22Rv1 (cell line): ENCODE measurements at regions not wholly inside any gene's neighbourhood (a gene's known extent, or its start where the extent isn't known, plus 50 kb on each side); places are given as distances from the start of the nearest gene placed in this dataset.

ENCODE experiments used
- H3K27ac ChIP-seq: fragments of 450-650 bp; 2 replicates; pipeline ENCODE4 v1.5.1; 2017
- ZFX ChIP-seq: fragments of 450-650 bp; IDR thresholded peaks from 2 replicates; pipeline ENCODE4 v1.6.1; 2017; ENCODE audit warnings: antibody characterized with exemption, borderline replicate concordance
- TF ChIP-seq, protein P1 (sequence below): fragments of 450-650 bp; IDR thresholded peaks from 2 replicates; pipeline ENCODE4 v1.5.1; 2017; ENCODE audit warnings: mild to moderate bottlenecking

DNA sequence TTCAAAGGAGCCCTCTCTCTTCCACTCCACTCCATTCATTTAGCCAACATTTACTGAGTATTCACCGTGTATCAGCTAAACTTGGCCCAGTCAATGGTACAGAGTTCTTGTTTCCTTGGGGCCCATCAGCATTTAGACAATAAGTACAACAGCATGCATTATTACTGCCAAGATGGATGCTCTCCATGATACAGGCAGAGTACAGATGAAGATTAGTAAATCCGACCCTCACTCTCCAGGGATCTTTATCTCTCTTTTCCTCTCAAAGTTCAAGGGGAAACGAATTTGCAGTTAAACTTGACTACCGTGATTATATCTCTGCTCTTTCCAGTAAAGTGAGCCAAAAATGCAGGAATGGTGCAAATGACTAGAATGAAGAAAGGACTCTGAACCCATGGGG lies 184.6 kb upstream of the DUSP10 start:
- no peak overlapping the region for H3K27ac ChIP-seq
- no peak for TF ChIP-seq ZFX
- TF ChIP-seq, protein P1, sequence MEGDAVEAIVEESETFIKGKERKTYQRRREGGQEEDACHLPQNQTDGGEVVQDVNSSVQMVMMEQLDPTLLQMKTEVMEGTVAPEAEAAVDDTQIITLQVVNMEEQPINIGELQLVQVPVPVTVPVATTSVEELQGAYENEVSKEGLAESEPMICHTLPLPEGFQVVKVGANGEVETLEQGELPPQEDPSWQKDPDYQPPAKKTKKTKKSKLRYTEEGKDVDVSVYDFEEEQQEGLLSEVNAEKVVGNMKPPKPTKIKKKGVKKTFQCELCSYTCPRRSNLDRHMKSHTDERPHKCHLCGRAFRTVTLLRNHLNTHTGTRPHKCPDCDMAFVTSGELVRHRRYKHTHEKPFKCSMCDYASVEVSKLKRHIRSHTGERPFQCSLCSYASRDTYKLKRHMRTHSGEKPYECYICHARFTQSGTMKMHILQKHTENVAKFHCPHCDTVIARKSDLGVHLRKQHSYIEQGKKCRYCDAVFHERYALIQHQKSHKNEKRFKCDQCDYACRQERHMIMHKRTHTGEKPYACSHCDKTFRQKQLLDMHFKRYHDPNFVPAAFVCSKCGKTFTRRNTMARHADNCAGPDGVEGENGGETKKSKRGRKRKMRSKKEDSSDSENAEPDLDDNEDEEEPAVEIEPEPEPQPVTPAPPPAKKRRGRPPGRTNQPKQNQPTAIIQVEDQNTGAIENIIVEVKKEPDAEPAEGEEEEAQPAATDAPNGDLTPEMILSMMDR: no peak

DNA sequence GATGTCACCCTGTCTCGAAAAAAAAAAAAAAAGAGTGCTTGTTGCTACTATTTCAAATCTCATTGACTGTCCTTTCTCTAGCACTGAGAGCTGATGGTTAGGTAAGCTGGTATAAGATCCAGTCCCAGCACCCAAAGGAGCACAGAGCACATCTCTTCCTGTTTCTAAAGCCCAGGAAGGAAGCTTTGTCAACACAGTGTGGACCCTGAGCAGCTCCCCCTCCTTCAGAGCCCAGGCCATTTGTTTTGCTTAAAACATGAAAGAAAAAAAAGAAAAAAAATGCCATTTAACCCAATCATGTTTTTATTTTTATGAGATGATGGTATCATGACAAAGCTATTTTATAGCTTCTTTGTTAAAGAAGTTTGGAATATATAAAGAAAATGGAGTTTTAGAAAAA lies 184.1 kb upstream of the DUSP10 start:
- TF ChIP-seq ZFX: no peak
- no peak overlapping the region for H3K27ac ChIP-seq

DNA sequence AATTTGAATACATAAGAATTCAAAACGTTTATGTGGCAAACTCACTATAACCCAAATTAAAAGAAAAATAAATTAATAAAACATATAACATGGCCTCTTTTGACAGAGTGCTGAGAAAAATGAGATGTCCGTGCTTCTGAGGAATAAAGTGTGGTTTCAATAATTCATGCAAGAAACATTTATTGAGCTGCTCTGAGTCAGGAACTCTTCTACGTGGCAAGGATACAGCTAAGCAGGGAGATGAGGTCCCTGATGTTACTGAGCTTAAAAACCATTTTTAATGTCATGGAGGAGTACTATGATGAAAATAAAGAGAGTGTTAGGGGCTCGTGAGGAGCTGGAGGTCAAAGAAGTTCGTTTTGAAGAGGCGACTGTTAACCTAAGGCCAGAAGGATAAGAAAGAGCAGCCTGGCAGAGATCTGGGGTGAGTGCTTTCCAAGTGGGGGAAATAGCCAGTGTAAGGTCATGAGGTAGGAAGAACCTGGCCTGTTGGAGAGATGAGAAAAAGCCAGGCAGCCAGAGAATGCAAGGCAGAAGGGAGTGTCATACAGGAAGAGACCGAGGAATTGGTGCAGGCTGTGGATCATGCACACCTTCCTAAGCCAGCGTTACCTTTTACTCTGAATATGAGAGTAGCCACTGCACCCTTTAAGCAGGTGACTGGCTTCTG lies 182.2 kb upstream of the DUSP10 start:
- no peak overlapping the region for H3K27ac ChIP-seq
- TF ChIP-seq ZFX: no peak
- TF ChIP-seq, protein P1: no peak

DNA sequence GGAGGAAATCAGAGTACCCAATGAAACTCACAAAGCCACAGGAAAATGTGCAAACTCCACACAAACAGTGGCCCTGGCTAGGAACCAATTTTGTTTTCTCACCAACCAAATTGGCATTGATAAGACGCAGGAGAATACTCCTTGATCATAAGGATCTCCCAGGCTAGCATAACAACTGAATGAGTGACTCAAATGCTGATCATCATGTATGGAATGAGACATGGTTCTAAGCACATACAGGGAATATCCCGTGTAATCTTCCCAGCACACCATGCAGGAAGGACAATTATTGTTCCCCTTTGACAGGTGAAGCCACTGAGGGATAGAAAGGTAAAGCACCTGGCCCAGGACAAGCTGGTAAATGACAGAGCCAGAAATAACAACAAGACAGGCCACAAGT lies 180.0 kb upstream of the DUSP10 start:
- TF ChIP-seq, protein P1: no peak
- no peak for TF ChIP-seq ZFX
- no peak overlapping the region for H3K27ac ChIP-seq

DNA sequence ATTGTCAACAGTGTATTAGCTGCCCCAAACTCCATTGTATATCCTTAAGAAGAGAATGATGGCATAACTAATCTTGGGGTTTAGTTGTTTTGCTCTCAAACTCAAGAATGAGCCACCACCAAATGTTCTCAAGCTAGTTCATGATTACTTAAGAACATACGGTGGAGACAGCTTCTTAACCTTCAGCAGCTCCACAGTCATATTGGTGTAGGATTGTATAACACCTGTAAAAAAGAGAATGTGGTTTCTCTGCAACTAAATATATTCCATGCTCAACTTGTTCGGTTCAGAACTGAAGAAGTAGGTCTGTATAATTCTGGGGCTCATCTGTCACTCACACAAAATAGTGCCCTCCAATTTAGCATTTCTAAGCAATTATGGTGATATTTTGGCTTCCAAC lies 177.9 kb upstream of the DUSP10 start:
- TF ChIP-seq ZFX: no peak
- TF ChIP-seq, protein P1: no peak
- no peak overlapping the region for H3K27ac ChIP-seq

DNA sequence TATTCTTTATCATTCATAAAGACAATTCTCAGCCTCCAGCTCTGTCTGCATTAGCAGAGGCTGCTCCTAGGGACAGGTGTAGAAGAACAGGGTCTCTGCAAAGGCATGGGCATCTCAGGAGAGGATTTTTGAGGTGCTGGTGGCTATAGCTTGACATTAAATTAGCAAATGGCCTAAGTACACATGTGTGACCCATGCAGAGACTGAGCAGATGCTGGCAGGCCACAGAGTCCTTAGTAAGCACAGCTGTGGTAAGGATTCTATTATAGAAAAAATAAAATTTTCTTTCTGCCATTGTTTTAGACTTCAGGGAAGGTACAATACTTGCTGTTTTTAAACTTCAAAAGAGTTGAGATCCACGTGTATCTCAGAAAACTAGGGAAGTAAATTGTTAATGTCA lies 177.5 kb upstream of the DUSP10 start:
- no peak overlapping the region for H3K27ac ChIP-seq
- no peak for TF ChIP-seq ZFX
- TF ChIP-seq, protein P1: no peak

DNA sequence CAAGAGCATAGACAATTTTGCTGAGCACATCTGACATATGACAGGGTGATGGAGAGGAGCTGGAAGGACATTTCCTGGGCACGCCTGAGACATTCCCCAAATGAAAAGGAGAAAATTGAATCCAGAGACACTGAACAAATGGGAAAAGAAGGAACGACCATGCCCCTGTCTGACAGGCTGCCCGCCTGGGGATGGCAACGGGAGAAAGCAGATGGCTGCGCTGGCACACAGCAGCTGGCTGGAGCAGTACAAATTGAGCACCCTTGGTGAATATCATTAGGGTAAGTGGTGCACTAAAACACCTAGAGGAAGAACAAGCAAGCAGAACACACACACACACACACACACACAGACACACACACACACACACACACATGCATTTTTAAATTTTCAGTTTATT lies 174.3 kb upstream of the DUSP10 start:
- TF ChIP-seq, protein P1: no peak
- no peak for TF ChIP-seq ZFX
- no peak overlapping the region for H3K27ac ChIP-seq

DNA sequence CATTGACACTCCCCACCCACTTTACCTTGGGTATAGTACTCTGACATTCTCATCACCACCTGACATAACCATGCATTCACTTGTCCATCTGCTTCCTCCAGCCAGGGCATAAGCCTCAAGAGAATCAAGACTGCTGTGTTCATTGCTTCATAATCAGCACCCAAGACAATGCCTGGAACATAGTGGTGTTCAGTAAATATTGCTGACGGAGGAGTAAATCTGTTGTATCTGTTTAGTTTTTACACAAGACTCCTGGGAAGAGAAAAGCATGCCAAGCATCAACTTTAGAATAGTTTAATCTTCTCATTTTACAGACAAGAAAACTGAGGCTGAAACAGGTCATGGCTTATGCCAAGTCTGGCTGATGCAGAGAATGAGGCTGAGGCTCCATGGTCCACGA lies 173.9 kb upstream of the DUSP10 start:
- no peak overlapping the region for H3K27ac ChIP-seq
- TF ChIP-seq ZFX: no peak
- TF ChIP-seq, protein P1: no peak
